IPS-15b (cell line): ENCODE measurements at regions not wholly inside any gene's neighbourhood (a gene's known extent, or its start where the extent isn't known, plus 50 kb on each side); places are given as distances from the start of the nearest gene placed in this dataset.

Experiments
- H3K27me3 ChIP-seq: one replicate; pipeline ENCODE4 v1.6.1; 2013; ENCODE audit warnings: low read length; ENCODE audit not compliant: control insufficient read depth, insufficient read depth
- H3K36me3 ChIP-seq: one replicate; pipeline ENCODE4 v1.6.1; 2013; ENCODE audit warnings: low read length; ENCODE audit not compliant: control insufficient read depth, insufficient read depth
- H3K4me1 ChIP-seq: one replicate; pipeline ENCODE4 v1.6.1; 2013; ENCODE audit warnings: mild to moderate bottlenecking, low read length; ENCODE audit not compliant: control insufficient read depth, insufficient read depth
- H3K4me3 ChIP-seq: one replicate; pipeline ENCODE4 v1.5.1; 2013; ENCODE audit warnings: low read depth, low read length
- H3K9ac ChIP-seq: one replicate; pipeline ENCODE4 v1.6.1; 2013; ENCODE audit warnings: low read depth, mild to moderate bottlenecking, low read length
- H3K9me3 ChIP-seq: one replicate; pipeline ENCODE4 v1.6.1; 2013; ENCODE audit warnings: mild to moderate bottlenecking, low read length; ENCODE audit not compliant: control insufficient read depth, insufficient read depth

DNA sequence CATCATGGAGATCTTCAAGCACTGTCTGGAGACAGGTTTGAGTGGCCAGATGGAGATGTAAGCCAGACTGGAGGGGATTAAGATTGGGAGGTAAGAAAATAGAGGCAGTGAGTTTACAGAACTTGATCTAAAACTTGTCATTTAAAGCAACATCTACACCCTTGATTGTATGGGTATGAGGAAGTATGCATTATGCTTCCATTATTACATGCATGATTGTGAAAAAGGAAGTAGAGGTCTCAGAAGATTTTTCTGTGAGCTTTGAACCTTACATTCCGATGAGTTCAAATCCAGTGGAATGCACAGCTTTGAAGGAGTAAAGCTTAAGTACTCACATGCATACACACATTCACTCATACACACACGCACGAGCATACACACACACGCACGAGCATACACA lies 550.8 kb downstream of the MED13L start:
- no peaks in the 10 kb centered on the region for H3K27me3 ChIP-seq
- H3K36me3 ChIP-seq, result no peaks in the 10 kb centered on the region
- H3K9ac ChIP-seq, result no peak overlapping the region
- no peak overlapping the region for H3K4me3 ChIP-seq
- H3K4me1 ChIP-seq, result no peaks in the 10 kb centered on the region
- no peaks in the 10 kb centered on the region for H3K9me3 ChIP-seq

DNA sequence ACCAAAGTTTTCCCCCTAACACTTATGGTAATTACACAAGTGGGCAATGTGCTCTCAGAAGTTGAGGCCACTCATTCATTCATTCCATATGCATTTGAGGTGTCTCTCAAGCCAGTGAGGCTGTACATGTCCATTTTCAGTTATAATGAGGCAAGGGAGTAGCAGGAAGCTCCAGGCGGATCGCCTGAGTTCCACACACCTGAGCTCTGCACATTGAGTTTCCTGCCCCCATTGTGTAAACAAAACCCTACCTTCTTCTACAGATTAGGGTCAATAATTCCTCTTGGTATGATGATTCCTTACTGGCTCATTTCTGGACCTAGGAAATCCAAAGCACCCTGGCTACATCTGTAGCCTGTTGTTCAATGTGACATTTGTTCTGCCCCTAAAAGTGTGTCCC lies 555.3 kb downstream of the MED13L start:
- H3K9me3 ChIP-seq, result no peaks in the 10 kb centered on the region
- H3K36me3 ChIP-seq, result no peaks in the 10 kb centered on the region
- H3K27me3 ChIP-seq, result no peaks in the 10 kb centered on the region
- H3K9ac ChIP-seq, result no peak overlapping the region
- H3K4me3 ChIP-seq, result no peak overlapping the region
- H3K4me1 ChIP-seq, result no peaks in the 10 kb centered on the region

DNA sequence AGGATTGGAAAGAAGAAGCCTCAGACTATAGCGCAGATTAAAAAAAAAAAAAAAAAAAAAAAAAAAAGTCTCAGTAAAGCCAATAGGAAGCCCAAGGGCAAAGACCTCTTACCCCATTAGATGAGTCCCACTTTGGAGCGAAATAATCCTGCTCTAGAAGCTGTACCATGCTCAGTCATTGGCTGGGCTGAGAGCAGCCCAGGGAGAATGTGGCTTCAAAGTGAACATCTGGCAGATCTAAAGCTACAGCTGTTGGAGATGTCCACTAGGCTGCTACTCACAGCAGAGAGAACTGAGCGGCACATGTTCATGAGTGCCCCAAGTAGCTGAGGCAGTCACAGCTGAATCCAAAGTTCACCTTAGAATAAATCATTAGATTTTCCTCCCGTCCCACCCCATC lies 560.9 kb downstream of the MED13L start:
- no peaks in the 10 kb centered on the region for H3K4me1 ChIP-seq
- no peak overlapping the region for H3K4me3 ChIP-seq
- H3K27me3 ChIP-seq, result no peaks in the 10 kb centered on the region
- no peaks in the 10 kb centered on the region for H3K36me3 ChIP-seq
- H3K9me3 ChIP-seq, result no peaks in the 10 kb centered on the region
- H3K9ac ChIP-seq, result no peak overlapping the region

DNA sequence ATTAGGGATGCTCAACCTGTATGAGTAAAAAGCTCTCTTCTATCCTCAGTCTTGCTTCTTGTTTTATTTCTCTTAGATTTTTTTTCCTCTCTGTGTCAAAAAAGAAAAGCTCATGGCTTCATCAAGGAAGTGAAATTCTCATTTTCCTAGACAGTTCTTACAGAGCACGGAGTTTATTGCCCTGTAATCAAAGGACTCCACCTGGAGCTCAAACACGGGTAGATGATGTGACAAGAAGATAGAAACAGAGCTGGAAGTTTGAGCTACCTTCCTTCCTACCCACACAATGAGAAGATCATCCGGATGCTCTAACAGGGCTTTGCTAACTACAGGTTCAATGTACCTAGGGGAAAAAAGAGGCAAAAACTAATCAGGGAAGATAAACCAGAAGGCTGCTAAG lies 564.8 kb downstream of the MED13L start:
- Histone ChIP-seq H3K4me3 (no peak overlapping the region), H3K4me1 (no peaks in the 10 kb centered on the region), H3K36me3 (no peaks in the 10 kb centered on the region), H3K9me3 (no peaks in the 10 kb centered on the region), H3K9ac (no peak overlapping the region), H3K27me3 (no peaks in the 10 kb centered on the region)

DNA sequence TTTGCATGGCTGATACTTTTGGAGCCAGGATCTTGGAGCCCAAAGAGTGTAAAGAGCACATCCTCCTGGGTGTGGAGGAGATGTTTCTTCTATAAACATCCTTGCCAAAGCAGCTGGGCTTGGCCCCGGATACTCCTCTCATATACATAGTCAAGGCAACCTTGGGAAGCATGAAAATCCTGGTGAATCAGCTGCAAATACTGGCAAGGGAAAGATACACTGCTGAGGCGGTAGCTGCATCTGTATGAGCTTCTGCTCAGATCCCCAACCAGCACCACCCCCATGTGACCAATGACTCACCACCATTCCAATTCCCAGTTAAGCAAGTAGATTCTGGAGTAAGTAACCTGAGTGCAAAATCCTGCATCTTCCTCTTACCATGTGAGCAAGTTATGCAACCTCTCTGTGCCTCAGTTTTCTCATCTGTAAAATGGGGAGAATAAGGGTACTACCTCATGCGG lies 567.4 kb downstream of the MED13L start:
- H3K27me3 ChIP-seq, result no peaks in the 10 kb centered on the region

GRCh38 chr12:115709540-115710011 lies 567.9 kb downstream of the MED13L start:
- H3K9me3 ChIP-seq, result no peaks in the 10 kb centered on the region
- H3K4me1 ChIP-seq, result no peaks in the 10 kb centered on the region
- H3K27me3 ChIP-seq, result no peaks in the 10 kb centered on the region
- no peaks in the 10 kb centered on the region for H3K36me3 ChIP-seq
- H3K9ac ChIP-seq, result no peak overlapping the region
- H3K4me3 ChIP-seq, result no peak overlapping the region

More for the DNA sequence above, 567.4 kb downstream of the MED13L start:
- Histone ChIP-seq H3K4me1 (no peaks in the 10 kb centered on the region), H3K9ac (no peak overlapping the region), H3K9me3 (no peaks in the 10 kb centered on the region), H3K36me3 (no peaks in the 10 kb centered on the region), H3K4me3 (no peak overlapping the region)

DNA sequence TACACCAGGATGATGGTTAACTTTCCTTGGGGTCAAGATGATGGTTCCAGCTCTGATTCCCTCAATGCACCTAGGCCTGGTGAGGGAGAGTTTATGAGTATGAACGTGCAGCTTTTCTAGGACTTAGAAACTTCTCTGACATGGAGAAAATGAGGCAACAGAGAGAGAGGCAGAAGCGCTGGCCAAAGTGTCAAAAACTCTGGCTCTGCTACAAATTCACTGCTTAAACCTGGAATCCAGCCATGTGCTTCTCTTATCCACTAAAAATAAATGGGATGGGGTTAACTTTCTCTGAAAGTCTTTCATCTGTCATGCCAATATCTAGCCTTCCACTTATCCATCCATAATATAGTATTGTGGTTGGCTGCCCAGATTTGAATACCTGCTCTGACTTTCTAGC lies 568.7 kb downstream of the MED13L start:
- Histone ChIP-seq H3K4me3 (no peak overlapping the region), H3K9me3 (no peaks in the 10 kb centered on the region), H3K36me3 (no peaks in the 10 kb centered on the region), H3K4me1 (no peaks in the 10 kb centered on the region), H3K27me3 (no peaks in the 10 kb centered on the region), H3K9ac (no peak overlapping the region)

GRCh38 chr12:115700896-115701465 lies 576.5 kb downstream of the MED13L start:
- Histone ChIP-seq H3K36me3 (no peaks in the 10 kb centered on the region), H3K9ac (no peak overlapping the region), H3K4me1 (no peaks in the 10 kb centered on the region), H3K4me3 (no peak overlapping the region), H3K9me3 (no peaks in the 10 kb centered on the region), H3K27me3 (no peaks in the 10 kb centered on the region)

DNA sequence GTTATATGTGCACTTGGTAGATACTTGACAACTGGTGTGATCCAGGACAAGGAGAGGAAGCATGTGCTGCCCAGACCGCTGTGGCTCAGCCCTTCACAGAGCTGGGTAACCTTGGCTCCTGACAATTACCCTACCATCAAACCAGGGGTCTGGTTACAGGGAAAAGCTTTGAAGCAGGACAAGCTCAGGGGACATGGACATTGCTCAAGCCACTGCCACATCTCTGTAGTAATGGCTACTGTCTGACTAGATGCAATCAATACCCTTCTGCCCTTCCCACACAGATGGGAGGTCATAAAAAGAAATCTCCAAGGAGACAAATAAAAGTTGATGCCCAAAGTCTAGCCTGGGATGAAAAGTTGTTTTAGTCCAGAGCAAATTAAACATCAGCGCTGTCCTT lies 577.4 kb downstream of the MED13L start:
- Histone ChIP-seq H3K9ac (no peak overlapping the region), H3K36me3 (no peaks in the 10 kb centered on the region), H3K9me3 (no peaks in the 10 kb centered on the region), H3K4me1 (no peaks in the 10 kb centered on the region), H3K4me3 (no peak overlapping the region), H3K27me3 (no peaks in the 10 kb centered on the region)

DNA sequence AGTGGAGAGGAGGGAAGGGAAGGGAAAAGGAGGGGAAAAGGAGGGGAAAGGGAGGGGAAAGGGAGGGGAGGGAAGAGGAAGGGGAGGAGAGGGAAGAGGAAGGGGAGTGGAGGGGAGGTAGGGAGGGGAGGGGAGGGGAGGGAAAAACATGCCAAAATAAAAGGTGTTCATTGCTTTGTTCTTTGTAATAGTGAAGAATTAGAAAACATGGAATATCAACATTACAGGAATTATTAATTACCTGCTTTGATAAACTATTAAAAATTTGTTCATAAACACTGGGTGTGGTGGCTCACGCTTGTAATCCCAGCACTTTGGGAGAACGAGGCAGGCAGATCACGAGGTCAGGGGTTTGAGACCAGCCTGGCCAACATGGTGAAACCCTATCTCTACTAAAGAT lies 579.2 kb downstream of the MED13L start:
- no peaks in the 10 kb centered on the region for H3K9me3 ChIP-seq
- H3K36me3 ChIP-seq, result no peaks in the 10 kb centered on the region
- no peaks in the 10 kb centered on the region for H3K27me3 ChIP-seq
- H3K4me3 ChIP-seq, result no peak overlapping the region
- no peaks in the 10 kb centered on the region for H3K4me1 ChIP-seq
- no peak overlapping the region for H3K9ac ChIP-seq

- Histone ChIP-seq H3K4me1 (no peaks in the 10 kb centered on the region), H3K27me3 (no peaks in the 10 kb centered on the region), H3K9ac (no peak overlapping the region), H3K4me3 (no peak overlapping the region), H3K36me3 (no peaks in the 10 kb centered on the region), H3K9me3 (no peaks in the 10 kb centered on the region)
Measured at GRCh38 chr12:115697340-115697739, 580.2 kb downstream of the MED13L start.

GRCh38 chr12:115694564-115694963 lies 582.9 kb downstream of the MED13L start:
- no peaks in the 10 kb centered on the region for H3K4me1 ChIP-seq
- H3K9me3 ChIP-seq, result no peaks in the 10 kb centered on the region
- no peak overlapping the region for H3K4me3 ChIP-seq
- H3K9ac ChIP-seq, result no peak overlapping the region
- no peaks in the 10 kb centered on the region for H3K36me3 ChIP-seq
- no peaks in the 10 kb centered on the region for H3K27me3 ChIP-seq
